Neutrophil (primary cell): ENCODE measurements at regions not wholly inside any gene's neighbourhood (a gene's known extent, or its start where the extent isn't known, plus 50 kb on each side); places are given as distances from the start of the nearest gene placed in this dataset.
"Not testable (repeated sequence)": the region's sequence is repeated elsewhere in the genome, so short reads cannot be mapped to it uniquely, and the experiment has no call there.

Source experiments
- H3K27ac ChIP-seq: fragments of 200-600 bp; sonication (generic); 2 replicates; pipeline ENCODE4 v1.5.1; 2016; ENCODE audit warnings: mild to moderate bottlenecking, moderate library complexity
- H3K27me3 ChIP-seq: fragments of 200-600 bp; sonication (generic); 2 replicates; pipeline ENCODE4 v1.6.0; 2016; ENCODE audit warnings: mild to moderate bottlenecking
- H3K36me3 ChIP-seq: fragments of 200-600 bp; sonication (generic); 2 replicates; pipeline ENCODE4 v1.5.1; 2017
- H3K4me1 ChIP-seq, 2 experiments: fragments of 200-600 bp in 1 of 2; sonication (generic) in 1 of 2; 1 replicate in 1 of 2; 2 replicates in 1 of 2; pipeline versions ENCODE4 v1.5.1 to v1.6.1; 2013 to 2016; ENCODE audit warnings: low read depth in 1 of 2, low read length in 1 of 2, mild to moderate bottlenecking in 1 of 2, moderate library complexity in 1 of 2; ENCODE audit not compliant: control insufficient read depth in 1 of 2, insufficient read depth in 1 of 2
- H3K4me3 ChIP-seq, 2 experiments: fragments of 200-600 bp in 1 of 2; sonication (generic) in 1 of 2; 1 replicate in 1 of 2; 2 replicates in 1 of 2; pipeline ENCODE4 v1.5.1; 2013 to 2016; ENCODE audit warnings: low read depth in 1 of 2, low read length in 1 of 2, mild to moderate bottlenecking in 1 of 2, moderate library complexity in 1 of 2
- H3K9me3 ChIP-seq: fragments of 200-600 bp; sonication (generic); 2 replicates; pipeline ENCODE4 v1.5.1; 2016
- CTCF ChIP-seq: fragments of 200-600 bp; sonication (generic); IDR thresholded peaks from 2 replicates; pipeline ENCODE4 v1.5.1; 2016; ENCODE audit warnings: antibody characterized with exemption

GRCh38 chr3:34109021-34109420 is 310.6 kb downstream of the PDCD6IP start:
- TF ChIP-seq CTCF: no peak
- no peak overlapping the region for H3K4me3 ChIP-seq

DNA sequence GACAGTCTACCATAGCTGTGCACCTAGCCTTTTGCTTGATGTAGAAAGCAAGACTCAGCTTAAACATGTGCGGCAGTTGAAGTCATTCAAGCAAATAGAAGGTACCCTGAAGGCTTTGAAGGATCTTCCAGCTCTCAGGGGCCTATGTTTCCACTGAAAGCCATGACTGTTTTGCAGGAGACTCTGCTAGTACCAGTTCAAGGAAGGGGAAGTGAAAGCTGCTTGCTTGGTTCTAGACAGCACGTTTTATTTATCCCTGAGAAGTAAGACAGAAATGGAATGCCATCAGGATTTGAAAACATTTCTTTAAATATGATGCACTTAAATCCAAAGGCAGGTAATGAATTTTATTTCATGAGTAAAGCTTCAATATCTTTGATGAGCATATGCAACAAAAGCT is 311.4 kb downstream of the PDCD6IP start:
- H3K27ac ChIP-seq: no peak overlapping the region
- TF ChIP-seq CTCF: no peak
- H3K27me3 ChIP-seq: no peaks in the 10 kb centered on the region
- no peaks in the 10 kb centered on the region for H3K9me3 ChIP-seq
- no peak overlapping the region for H3K4me3 ChIP-seq
- H3K4me1 ChIP-seq: no peaks in the 10 kb centered on the region
- no peaks in the 10 kb centered on the region for H3K36me3 ChIP-seq

More at GRCh38 chr3:34109021-34109420, 310.6 kb downstream of the PDCD6IP start:
- Histone ChIP-seq H3K27me3 (no peaks in the 10 kb centered on the region), H3K4me1 (no peaks in the 10 kb centered on the region), H3K27ac (no peak overlapping the region), H3K36me3 (no peaks in the 10 kb centered on the region), H3K9me3 (no peaks in the 10 kb centered on the region)

DNA sequence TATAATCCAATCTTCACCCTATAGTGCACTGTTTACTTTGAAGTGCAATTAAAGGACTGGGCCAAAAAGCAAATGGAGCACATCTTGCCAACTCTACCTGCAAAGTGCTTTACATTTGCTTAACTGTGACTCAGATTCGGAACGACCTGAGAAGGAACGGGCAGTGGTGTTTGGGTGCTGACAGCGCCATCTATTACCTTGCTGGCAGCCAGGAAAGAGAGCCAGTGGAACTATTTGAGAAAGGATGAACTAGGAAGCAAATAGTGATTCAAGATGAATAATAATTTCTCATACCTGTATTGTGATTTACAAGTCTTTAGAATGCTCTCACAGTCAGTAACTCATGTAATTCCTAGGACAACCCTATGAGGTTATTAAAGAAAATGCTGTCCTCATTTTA is 312.9 kb downstream of the PDCD6IP start:
- no peaks in the 10 kb centered on the region for H3K27me3 ChIP-seq
- no peak overlapping the region for H3K4me3 ChIP-seq
- no peaks in the 10 kb centered on the region for H3K9me3 ChIP-seq
- no peaks in the 10 kb centered on the region for H3K36me3 ChIP-seq
- H3K4me1 ChIP-seq: no peaks in the 10 kb centered on the region
- no peak for TF ChIP-seq CTCF
- no peak overlapping the region for H3K27ac ChIP-seq

DNA sequence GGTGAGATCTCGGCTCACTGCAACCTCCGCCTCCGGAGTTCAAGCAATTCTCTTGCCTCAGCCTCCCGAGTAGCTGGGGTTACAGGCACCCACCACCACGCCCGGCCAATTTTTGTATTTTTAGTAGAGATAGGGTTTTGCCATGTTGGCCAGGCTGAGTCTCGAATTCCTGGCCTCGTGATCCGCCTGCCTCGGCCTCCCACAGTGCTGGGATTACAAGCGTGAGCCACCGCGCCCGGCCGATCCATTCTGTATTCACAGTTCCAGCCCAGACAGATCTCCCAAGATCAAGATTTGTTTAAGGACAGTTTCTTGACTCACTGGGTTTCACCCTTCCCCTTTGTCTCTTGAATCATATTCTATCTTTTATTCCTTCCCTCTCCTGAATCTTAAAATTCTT is 313.8 kb downstream of the PDCD6IP start:
- not testable (repeated sequence) for H3K27me3 ChIP-seq, H3K27ac ChIP-seq, H3K4me3 ChIP-seq, H3K36me3 ChIP-seq, H3K4me1 ChIP-seq, H3K9me3 ChIP-seq

DNA sequence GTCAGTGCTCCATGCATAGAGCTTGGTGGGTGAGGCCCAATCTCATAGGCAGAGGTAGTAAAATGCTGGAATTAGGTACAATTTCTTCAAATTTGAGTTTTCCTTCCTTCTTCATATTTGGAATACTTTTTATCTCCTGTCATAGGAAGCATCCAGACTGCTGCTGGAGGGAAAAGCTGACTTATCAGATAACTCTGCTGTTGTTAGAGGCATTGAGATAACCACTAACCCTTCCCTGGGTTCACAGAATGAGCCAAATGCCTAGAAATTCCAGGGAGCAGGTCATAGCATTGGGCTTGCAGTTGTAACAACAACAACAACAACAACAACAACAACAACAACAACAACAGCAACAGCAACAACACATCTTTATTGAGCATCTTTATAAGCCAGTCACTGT is 332.7 kb downstream of the PDCD6IP start:
- no peak overlapping the region for H3K4me3 ChIP-seq

DNA sequence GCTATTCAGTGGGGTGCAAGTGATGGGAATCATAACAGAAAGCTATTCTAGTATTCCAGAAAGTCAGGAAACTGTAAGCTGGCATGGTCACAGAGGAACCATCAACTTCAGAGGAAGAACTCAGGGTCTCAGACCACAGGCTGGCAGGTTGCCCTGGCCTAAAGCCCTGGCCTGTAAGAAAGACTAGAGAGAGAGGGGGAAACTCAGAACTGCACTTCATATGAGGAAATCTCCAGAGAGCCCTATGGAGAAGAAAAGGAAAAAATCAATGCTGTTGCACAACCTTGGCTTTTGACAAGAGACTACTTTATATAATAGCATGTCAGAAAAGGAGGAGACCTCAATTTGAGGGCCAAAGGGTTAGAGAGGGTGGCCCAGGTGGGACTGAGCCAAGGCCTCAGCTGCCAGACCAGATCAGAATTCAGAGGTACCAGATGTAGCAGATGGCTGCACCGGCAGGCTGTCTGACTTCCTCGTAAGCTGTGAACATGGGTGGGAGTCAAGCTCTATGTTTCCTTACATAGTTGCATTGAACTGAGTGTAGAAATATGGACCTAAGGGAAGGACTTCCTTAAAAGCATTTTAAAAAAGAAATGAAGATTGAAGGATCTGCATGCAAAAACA is 333.8 kb downstream of the PDCD6IP start:
- Histone ChIP-seq H3K27me3 (no peaks in the 10 kb centered on the region), H3K4me3 (no peak overlapping the region), H3K9me3 (no peaks in the 10 kb centered on the region), H3K4me1 (no peaks in the 10 kb centered on the region), H3K36me3 (no peaks in the 10 kb centered on the region), H3K27ac (no peak overlapping the region)
- no peak for TF ChIP-seq CTCF

More for the DNA sequence above, 332.7 kb downstream of the PDCD6IP start:
- Histone ChIP-seq H3K27ac (no peak overlapping the region), H3K9me3 (no peaks in the 10 kb centered on the region), H3K27me3 (no peaks in the 10 kb centered on the region), H3K4me1 (no peaks in the 10 kb centered on the region), H3K36me3 (no peaks in the 10 kb centered on the region)
- TF ChIP-seq CTCF: no peak
